ENCODE measurements at regions not wholly inside any gene's neighbourhood (a gene's known extent, or its start where the extent isn't known, plus 50 kb on each side); places are given as distances from the start of the nearest gene placed in this dataset.

DNA sequence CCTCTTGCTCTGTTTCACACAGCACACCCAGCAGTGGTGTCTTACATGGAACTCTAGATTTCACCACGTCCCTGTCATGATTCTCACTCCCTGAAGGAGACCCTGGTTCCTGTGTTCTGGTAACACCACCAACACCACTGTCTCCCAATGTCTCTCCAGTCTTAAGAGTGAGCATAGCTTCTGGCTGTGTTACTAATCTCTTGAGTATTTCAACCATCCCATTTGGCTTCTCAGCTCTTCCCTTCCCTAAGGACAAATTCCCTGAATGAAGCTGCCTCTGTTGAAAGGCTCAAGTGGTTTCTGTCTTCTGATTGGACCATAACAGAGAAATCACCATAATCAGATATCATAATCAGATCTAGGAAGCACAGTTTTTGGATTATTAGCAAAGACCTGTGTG, 311.8 kb downstream of the DNAH5 start:
- TF ChIP-seq SUZ12 (IDR thresholded peaks at IDR 0.05; ENCODE audit: extremely low read depth, insufficient read depth, insufficient read length) (no peak), YY1 (IDR thresholded peaks at IDR 0.05; ENCODE audit: insufficient read depth, insufficient read length) (no peak)

Measured in NT2/D1 (cell line).